Keratinocyte (primary cell): ENCODE measurements at regions not wholly inside any gene's neighbourhood (a gene's known extent, or its start where the extent isn't known, plus 50 kb on each side); places are given as distances from the start of the nearest gene placed in this dataset.

Experiments used
- DNase-seq: peaks from one replicate; pipeline ENCODE4 v3.0.0-alpha.2; 2011; ENCODE audit warnings: low read depth, missing footprints, low spot score
- FAIRE-seq: peaks from 2 replicates; lab custom pipeline; 2011; peaks lifted over from hg19 to GRCh38; lab: Jason Lieb, UNC
- H2AFZ ChIP-seq: 2 replicates; pipeline ENCODE4 v1.6.0; 2012; ENCODE audit warnings: low read length, control low read depth, inconsistent platforms; ENCODE audit not compliant: control insufficient read depth
- H3K27ac ChIP-seq: 2 replicates; pipeline ENCODE4 v1.5.1; 2011; ENCODE audit warnings: low read length; ENCODE audit not compliant: control insufficient read depth, insufficient read depth
- H3K27me3 ChIP-seq: 3 replicates; pipeline ENCODE4 v1.6.0; 2011; ENCODE audit warnings: low read length; ENCODE audit not compliant: control insufficient read depth, insufficient read depth; ENCODE audit errors: extremely low read depth
- H3K36me3 ChIP-seq, 2 experiments: 2 replicates in 1 of 2; 3 replicates in 1 of 2; pipeline ENCODE4 v1.5.1; 2011; ENCODE audit warnings: low read length in 2 of 2, mild to moderate bottlenecking in 1 of 2; ENCODE audit not compliant: control insufficient read depth in 2 of 2, insufficient read depth in 2 of 2; ENCODE audit errors: extremely low read depth in 1 of 2
- H3K4me1 ChIP-seq: 3 replicates; pipeline ENCODE4 v1.5.1; 2011; ENCODE audit warnings: low read length; ENCODE audit not compliant: control insufficient read depth, insufficient read depth; ENCODE audit errors: extremely low read depth
- H3K4me2 ChIP-seq: 3 replicates; pipeline ENCODE4 v1.6.0; 2011; ENCODE audit warnings: low read depth, low read length; ENCODE audit not compliant: control insufficient read depth, insufficient read depth; ENCODE audit errors: extremely low read depth
- H3K4me3 ChIP-seq, 3 experiments: fragments of 200-600 bp in 1 of 3; sonication (generic) in 1 of 3; 2 replicates in 2 of 3; 3 replicates in 1 of 3; pipeline ENCODE4 v1.5.1; 2011 to 2016; ENCODE audit warnings: low read length in 3 of 3, mild to moderate bottlenecking in 3 of 3, control low read depth in 2 of 3, inconsistent platforms in 1 of 3, low read depth in 1 of 3, mixed read lengths in 1 of 3, mixed run types in 1 of 3, moderate library complexity in 1 of 3; ENCODE audit not compliant: control insufficient read depth in 2 of 3, insufficient read depth in 2 of 3; ENCODE audit errors: extremely low read depth in 1 of 3
- H3K79me2 ChIP-seq: 2 replicates; pipeline ENCODE4 v1.6.0; 2012; ENCODE audit warnings: low read length; ENCODE audit not compliant: control insufficient read depth, insufficient read depth
- H3K9ac ChIP-seq: 3 replicates; pipeline ENCODE4 v1.6.0; 2011; ENCODE audit warnings: low read length; ENCODE audit not compliant: control insufficient read depth, insufficient read depth; ENCODE audit errors: extremely low read depth
- H3K9me1 ChIP-seq: 3 replicates; pipeline ENCODE4 v1.6.0; 2011; ENCODE audit warnings: low read length; ENCODE audit not compliant: control insufficient read depth, insufficient read depth; ENCODE audit errors: extremely low read depth
- H3K9me3 ChIP-seq: 2 replicates; pipeline ENCODE4 v1.5.1; 2012; ENCODE audit warnings: low read depth, low read length; ENCODE audit not compliant: control insufficient read depth
- H4K20me1 ChIP-seq: 3 replicates; pipeline ENCODE4 v1.6.0; 2011; ENCODE audit warnings: low read length; ENCODE audit not compliant: control insufficient read depth, insufficient read depth; ENCODE audit errors: extremely low read depth
- EZH2 ChIP-seq: IDR thresholded peaks from one replicate; pipeline ENCODE4 v1.6.1; 2012; ENCODE audit warnings: inconsistent platforms, mild to moderate bottlenecking, low read length, moderate library complexity
- dilution Hi-C: fragments of 300-500 bp; cut with MboI; formaldehyde crosslinking; loops from one replicate; pipeline ENCODE4 v1.7.0; 2020; ENCODE audit warnings: low sequenced_read_pairs; ENCODE audit not compliant: extremely low pct_ligation_motif_present
- TF ChIP-seq, protein P1 (sequence below), 3 experiments: IDR thresholded peaks in 1 of 3; conservative IDR thresholded peaks in 1 of 3; optimal IDR thresholded peaks in 1 of 3; 2 replicates in 2 of 3; 3 replicates in 1 of 3; pipeline versions ENCODE3 to v1.5.1; 2011; ENCODE audit warnings: low read length in 3 of 3, mild to moderate bottlenecking in 3 of 3, moderate library complexity in 2 of 3, control low read depth in 1 of 3, inconsistent platforms in 1 of 3; ENCODE audit not compliant: insufficient read depth in 2 of 3; ENCODE audit errors: extremely low read depth in 1 of 3

GRCh38 chr1:217322834-217323233 is 308.1 kb downstream of the GPATCH2 start:
- dilution Hi-C loops = no loop called here
- H3K27me3 ChIP-seq = no peaks in the 10 kb centered on the region
- no peak overlapping the region for H3K9ac ChIP-seq
- no peaks in the 10 kb centered on the region for H3K36me3 ChIP-seq
- no peaks in the 10 kb centered on the region for H3K79me2 ChIP-seq
- FAIRE-seq = no peak
- no peaks in the 10 kb centered on the region for H3K9me3 ChIP-seq
- H3K4me1 ChIP-seq = peaks cover 2% of the 10 kb centered on the region
- no peak overlapping the region for H3K27ac ChIP-seq
- no peak overlapping the region for H3K4me2 ChIP-seq
- H3K4me3 ChIP-seq = no peak overlapping the region
- no peak for DNase-seq
- TF ChIP-seq, protein P1, sequence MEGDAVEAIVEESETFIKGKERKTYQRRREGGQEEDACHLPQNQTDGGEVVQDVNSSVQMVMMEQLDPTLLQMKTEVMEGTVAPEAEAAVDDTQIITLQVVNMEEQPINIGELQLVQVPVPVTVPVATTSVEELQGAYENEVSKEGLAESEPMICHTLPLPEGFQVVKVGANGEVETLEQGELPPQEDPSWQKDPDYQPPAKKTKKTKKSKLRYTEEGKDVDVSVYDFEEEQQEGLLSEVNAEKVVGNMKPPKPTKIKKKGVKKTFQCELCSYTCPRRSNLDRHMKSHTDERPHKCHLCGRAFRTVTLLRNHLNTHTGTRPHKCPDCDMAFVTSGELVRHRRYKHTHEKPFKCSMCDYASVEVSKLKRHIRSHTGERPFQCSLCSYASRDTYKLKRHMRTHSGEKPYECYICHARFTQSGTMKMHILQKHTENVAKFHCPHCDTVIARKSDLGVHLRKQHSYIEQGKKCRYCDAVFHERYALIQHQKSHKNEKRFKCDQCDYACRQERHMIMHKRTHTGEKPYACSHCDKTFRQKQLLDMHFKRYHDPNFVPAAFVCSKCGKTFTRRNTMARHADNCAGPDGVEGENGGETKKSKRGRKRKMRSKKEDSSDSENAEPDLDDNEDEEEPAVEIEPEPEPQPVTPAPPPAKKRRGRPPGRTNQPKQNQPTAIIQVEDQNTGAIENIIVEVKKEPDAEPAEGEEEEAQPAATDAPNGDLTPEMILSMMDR (optimal IDR thresholded peaks at IDR 0.05 in 1 of 3, IDR thresholded peaks at IDR 0.05 in 1 of 3, conservative IDR thresholded peaks at IDR 0.05 in 1 of 3; ENCODE audit: extremely low read depth in 1 of 3, insufficient read depth in 2 of 3, low read length in 3 of 3) = no peak
- no peak for TF ChIP-seq EZH2
- no peaks in the 10 kb centered on the region for H4K20me1 ChIP-seq
- H3K9me1 ChIP-seq = no peaks in the 10 kb centered on the region
- H2AFZ ChIP-seq = no peak overlapping the region

DNA sequence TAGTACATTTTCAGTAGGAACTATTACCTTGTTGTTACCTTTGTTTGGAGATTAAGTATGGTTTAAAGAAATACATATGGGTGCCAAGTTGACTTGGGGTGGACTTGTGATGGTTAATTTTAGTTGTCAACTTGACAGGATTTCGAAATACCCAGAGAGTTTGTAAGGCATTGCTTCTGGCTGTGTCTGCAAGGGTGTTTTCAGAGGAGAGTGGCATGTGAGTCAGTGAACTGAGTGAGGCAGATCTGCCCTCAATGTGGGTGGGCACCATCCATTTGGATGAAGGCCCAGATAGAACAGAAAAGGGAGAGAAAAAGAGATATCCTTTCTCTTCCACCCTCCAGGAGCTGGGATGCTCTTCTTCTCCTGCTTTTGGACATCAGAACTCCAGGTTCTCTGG is 315.5 kb downstream of the GPATCH2 start:
- Histone ChIP-seq H3K9me1 (no peaks in the 10 kb centered on the region), H3K4me2 (no peak overlapping the region), H3K4me3 (no peak overlapping the region), H3K27me3 (no peaks in the 10 kb centered on the region), H3K27ac (no peak overlapping the region), H3K4me1 (no peaks in the 10 kb centered on the region), H3K36me3 (no peaks in the 10 kb centered on the region), H3K79me2 (no peaks in the 10 kb centered on the region), H3K9me3 (no peaks in the 10 kb centered on the region), H4K20me1 (no peaks in the 10 kb centered on the region), H3K9ac (no peak overlapping the region), H2AFZ (no peak overlapping the region)
- no peak for TF ChIP-seq EZH2
- TF ChIP-seq, protein P1 (optimal IDR thresholded peaks at IDR 0.05 in 1 of 3, IDR thresholded peaks at IDR 0.05 in 1 of 3, conservative IDR thresholded peaks at IDR 0.05 in 1 of 3; ENCODE audit: extremely low read depth in 1 of 3, insufficient read depth in 2 of 3, low read length in 3 of 3) = no peak
- DNase-seq (no peak), FAIRE-seq (no peak)
- dilution Hi-C loops = no loop called here
